ENCODE measurements at regions not wholly inside any gene's neighbourhood (a gene's known extent, or its start where the extent isn't known, plus 50 kb on each side); places are given as distances from the start of the nearest gene placed in this dataset.

DNA sequence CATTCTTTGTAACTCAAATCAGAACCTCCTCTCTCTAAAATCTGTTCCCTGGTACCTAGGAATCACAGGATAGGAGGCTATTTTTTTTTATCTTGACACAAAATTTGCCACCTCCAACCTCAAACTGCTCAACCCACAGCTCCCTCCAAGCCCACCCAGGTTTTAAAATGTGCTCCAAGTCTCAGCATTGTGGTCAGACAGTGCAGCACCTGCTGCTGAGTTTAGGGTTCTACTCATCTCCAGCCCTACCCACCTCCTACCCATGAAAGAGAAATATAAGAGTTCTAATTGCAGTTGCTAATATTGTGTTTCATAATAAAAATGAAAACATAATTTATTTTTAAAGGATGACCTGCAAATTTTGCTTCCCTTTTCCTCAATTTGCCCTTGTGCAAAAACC lies 496.5 kb downstream of the MAFB start:
- no peaks in the 10 kb centered on the region for H3K27me3 ChIP-seq (ENCODE audit: control insufficient read depth, insufficient read depth, low read length)
- no peak overlapping the region for H3K9ac ChIP-seq (ENCODE audit: low read length)
- H3K27ac ChIP-seq (ENCODE audit: low read depth, low read length) = no peak overlapping the region

GRCh38 chr20:40192081-40192480 lies 497.0 kb downstream of the MAFB start:
- H3K36me3 ChIP-seq (ENCODE audit: control insufficient read depth, insufficient read depth, low read length) = no peaks in the 10 kb centered on the region
- H3K27ac ChIP-seq (ENCODE audit: low read depth, low read length) = no peak overlapping the region

More for the DNA sequence above, 496.5 kb downstream of the MAFB start:
- H3K4me1 ChIP-seq (ENCODE audit: control insufficient read depth, insufficient read depth, low read length) = no peaks in the 10 kb centered on the region
- H3K4me3 ChIP-seq (ENCODE audit: low read length) = no peak overlapping the region
- no peaks in the 10 kb centered on the region for H3K36me3 ChIP-seq (ENCODE audit: control insufficient read depth, insufficient read depth, low read length)

GRCh38 chr20:40191573-40191972 lies 497.5 kb downstream of the MAFB start:
- no peaks in the 10 kb centered on the region for H3K27me3 ChIP-seq (ENCODE audit: control insufficient read depth, insufficient read depth, low read length)
- H3K9ac ChIP-seq (ENCODE audit: low read length) = no peak overlapping the region
- no peak overlapping the region for H3K4me3 ChIP-seq (ENCODE audit: low read length)
- H3K36me3 ChIP-seq (ENCODE audit: control insufficient read depth, insufficient read depth, low read length) = no peaks in the 10 kb centered on the region
- no peak overlapping the region for H3K27ac ChIP-seq (ENCODE audit: low read depth, low read length)
- no peaks in the 10 kb centered on the region for H3K4me1 ChIP-seq (ENCODE audit: control insufficient read depth, insufficient read depth, low read length)

More at GRCh38 chr20:40192081-40192480, 497.0 kb downstream of the MAFB start:
- Histone ChIP-seq H3K27me3 (ENCODE audit: control insufficient read depth, insufficient read depth, low read length) (no peaks in the 10 kb centered on the region), H3K9ac (ENCODE audit: low read length) (no peak overlapping the region), H3K4me3 (ENCODE audit: low read length) (no peak overlapping the region), H3K4me1 (ENCODE audit: control insufficient read depth, insufficient read depth, low read length) (no peaks in the 10 kb centered on the region)

- Histone ChIP-seq H3K27me3 (ENCODE audit: control insufficient read depth, insufficient read depth, low read length) (no peaks in the 10 kb centered on the region), H3K4me1 (ENCODE audit: control insufficient read depth, insufficient read depth, low read length) (no peaks in the 10 kb centered on the region), H3K27ac (ENCODE audit: low read depth, low read length) (no peak overlapping the region), H3K4me3 (ENCODE audit: low read length) (no peak overlapping the region), H3K36me3 (ENCODE audit: control insufficient read depth, insufficient read depth, low read length) (no peaks in the 10 kb centered on the region), H3K9ac (ENCODE audit: low read length) (no peak overlapping the region)
These were observed 499.4 kb downstream of the MAFB start for GRCh38 chr20:40189621-40190020.

GRCh38 chr20:40188319-40188718 lies 500.7 kb downstream of the MAFB start:
- H3K9ac ChIP-seq (ENCODE audit: low read length) = no peak overlapping the region
- no peaks in the 10 kb centered on the region for H3K27me3 ChIP-seq (ENCODE audit: control insufficient read depth, insufficient read depth, low read length)
- H3K27ac ChIP-seq (ENCODE audit: low read depth, low read length) = no peak overlapping the region
- no peaks in the 10 kb centered on the region for H3K36me3 ChIP-seq (ENCODE audit: control insufficient read depth, insufficient read depth, low read length)
- no peak overlapping the region for H3K4me3 ChIP-seq (ENCODE audit: low read length)
- no peaks in the 10 kb centered on the region for H3K4me1 ChIP-seq (ENCODE audit: control insufficient read depth, insufficient read depth, low read length)

DNA sequence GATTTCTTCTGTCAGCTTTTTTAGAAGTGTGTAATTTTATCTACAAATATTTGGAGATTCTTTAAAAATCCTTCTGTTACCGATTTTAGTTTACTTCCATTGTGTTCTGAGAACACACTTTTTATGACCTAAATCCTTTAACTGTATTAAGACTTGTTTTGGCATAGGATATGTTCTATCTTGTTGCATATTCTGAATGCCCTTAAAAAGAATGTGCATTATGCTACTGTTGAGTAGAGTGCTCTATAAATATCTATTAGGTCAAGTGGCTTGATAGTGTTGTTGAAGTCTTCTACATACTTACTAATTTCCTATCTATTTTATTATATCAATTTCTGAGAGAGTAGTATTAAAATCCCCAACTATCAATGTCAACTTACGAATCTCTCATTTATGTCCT lies 502.2 kb downstream of the MAFB start:
- Histone ChIP-seq H3K4me1 (ENCODE audit: control insufficient read depth, insufficient read depth, low read length) (no peaks in the 10 kb centered on the region), H3K27me3 (ENCODE audit: control insufficient read depth, insufficient read depth, low read length) (no peaks in the 10 kb centered on the region), H3K27ac (ENCODE audit: low read depth, low read length) (no peak overlapping the region), H3K36me3 (ENCODE audit: control insufficient read depth, insufficient read depth, low read length) (no peaks in the 10 kb centered on the region), H3K9ac (ENCODE audit: low read length) (no peak overlapping the region), H3K4me3 (ENCODE audit: low read length) (no peak overlapping the region)

DNA sequence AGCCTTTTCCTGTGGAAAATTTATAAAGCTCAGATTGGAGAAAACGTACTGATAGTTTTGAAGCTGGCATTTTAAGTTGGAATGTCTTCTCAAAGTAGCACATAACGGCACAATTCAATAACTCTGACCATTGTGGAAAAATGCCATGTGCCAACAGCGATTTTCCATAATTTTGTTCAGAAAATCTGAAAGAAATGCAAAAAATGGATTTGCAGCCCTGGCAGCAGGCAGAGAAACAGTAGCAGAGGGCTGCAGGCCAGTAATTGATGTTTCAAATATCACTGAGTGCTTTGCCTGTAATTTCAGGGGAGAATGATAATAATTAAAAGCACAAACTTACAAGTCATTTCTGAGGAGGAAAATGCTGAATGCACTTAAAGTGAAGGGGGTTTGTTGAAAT lies 507.4 kb downstream of the MAFB start:
- no peak overlapping the region for H3K27ac ChIP-seq (ENCODE audit: low read depth, low read length)
- no peaks in the 10 kb centered on the region for H3K27me3 ChIP-seq (ENCODE audit: control insufficient read depth, insufficient read depth, low read length)
- no peaks in the 10 kb centered on the region for H3K4me1 ChIP-seq (ENCODE audit: control insufficient read depth, insufficient read depth, low read length)
- no peak overlapping the region for H3K4me3 ChIP-seq (ENCODE audit: low read length)
- H3K9ac ChIP-seq (ENCODE audit: low read length) = no peak overlapping the region
- no peaks in the 10 kb centered on the region for H3K36me3 ChIP-seq (ENCODE audit: control insufficient read depth, insufficient read depth, low read length)

- no peak overlapping the region for H3K9ac ChIP-seq (ENCODE audit: low read length)
- H3K36me3 ChIP-seq (ENCODE audit: control insufficient read depth, insufficient read depth, low read length) = no peaks in the 10 kb centered on the region
- H3K4me1 ChIP-seq (ENCODE audit: control insufficient read depth, insufficient read depth, low read length) = no peaks in the 10 kb centered on the region
- H3K27ac ChIP-seq (ENCODE audit: low read depth, low read length) = no peak overlapping the region
- no peaks in the 10 kb centered on the region for H3K27me3 ChIP-seq (ENCODE audit: control insufficient read depth, insufficient read depth, low read length)
- H3K4me3 ChIP-seq (ENCODE audit: low read length) = no peak overlapping the region
These were observed 512.8 kb downstream of the MAFB start for GRCh38 chr20:40176098-40176841.

- Histone ChIP-seq H3K9ac (ENCODE audit: low read length) (no peak overlapping the region), H3K27me3 (ENCODE audit: control insufficient read depth, insufficient read depth, low read length) (no peaks in the 10 kb centered on the region), H3K4me1 (ENCODE audit: control insufficient read depth, insufficient read depth, low read length) (no peaks in the 10 kb centered on the region), H3K27ac (ENCODE audit: low read depth, low read length) (no peak overlapping the region), H3K4me3 (ENCODE audit: low read length) (no peak overlapping the region), H3K36me3 (ENCODE audit: control insufficient read depth, insufficient read depth, low read length) (no peaks in the 10 kb centered on the region)
These were observed 513.7 kb downstream of the MAFB start for GRCh38 chr20:40175296-40175695.

GRCh38 chr20:40173872-40174271 lies 515.2 kb downstream of the MAFB start:
- H3K4me3 ChIP-seq (ENCODE audit: low read length) = no peak overlapping the region
- H3K4me1 ChIP-seq (ENCODE audit: control insufficient read depth, insufficient read depth, low read length) = no peaks in the 10 kb centered on the region
- no peak overlapping the region for H3K27ac ChIP-seq (ENCODE audit: low read depth, low read length)
- H3K9ac ChIP-seq (ENCODE audit: low read length) = no peak overlapping the region
- H3K27me3 ChIP-seq (ENCODE audit: control insufficient read depth, insufficient read depth, low read length) = no peaks in the 10 kb centered on the region
- H3K36me3 ChIP-seq (ENCODE audit: control insufficient read depth, insufficient read depth, low read length) = no peaks in the 10 kb centered on the region

- Histone ChIP-seq H3K4me3 (ENCODE audit: low read length) (no peak overlapping the region), H3K36me3 (ENCODE audit: control insufficient read depth, insufficient read depth, low read length) (no peaks in the 10 kb centered on the region), H3K27me3 (ENCODE audit: control insufficient read depth, insufficient read depth, low read length) (no peaks in the 10 kb centered on the region), H3K4me1 (ENCODE audit: control insufficient read depth, insufficient read depth, low read length) (no peaks in the 10 kb centered on the region), H3K27ac (ENCODE audit: low read depth, low read length) (no peak overlapping the region), H3K9ac (ENCODE audit: low read length) (no peak overlapping the region)
These were observed 519.9 kb downstream of the MAFB start for GRCh38 chr20:40168981-40169620.

DNA sequence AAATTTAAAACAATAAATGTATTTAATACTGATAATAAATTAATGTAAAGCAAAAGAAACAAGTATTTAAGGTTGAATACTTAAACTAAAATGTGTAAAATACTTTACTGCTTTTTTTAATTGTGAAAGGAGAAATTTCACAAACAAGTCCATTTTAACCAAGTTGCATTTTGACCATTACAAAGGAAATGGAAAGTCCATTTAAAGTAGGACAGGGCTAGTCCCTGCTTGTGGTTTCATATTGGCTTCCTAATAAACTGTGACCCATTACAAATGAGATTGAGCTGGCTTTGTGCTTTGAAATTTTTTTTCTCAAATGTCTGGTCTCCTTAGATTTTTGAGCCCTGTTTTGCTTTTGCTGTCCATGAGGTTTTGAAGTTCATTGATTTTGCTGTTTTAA lies 527.6 kb downstream of the MAFB start:
- no peak overlapping the region for H3K9ac ChIP-seq (ENCODE audit: low read length)
- no peaks in the 10 kb centered on the region for H3K27me3 ChIP-seq (ENCODE audit: control insufficient read depth, insufficient read depth, low read length)
- H3K4me1 ChIP-seq (ENCODE audit: control insufficient read depth, insufficient read depth, low read length) = no peaks in the 10 kb centered on the region
- no peak overlapping the region for H3K4me3 ChIP-seq (ENCODE audit: low read length)
- no peak overlapping the region for H3K27ac ChIP-seq (ENCODE audit: low read depth, low read length)
- H3K36me3 ChIP-seq (ENCODE audit: control insufficient read depth, insufficient read depth, low read length) = no peaks in the 10 kb centered on the region

- H3K27ac ChIP-seq (ENCODE audit: low read depth, low read length) = no peak overlapping the region
- no peaks in the 10 kb centered on the region for H3K4me1 ChIP-seq (ENCODE audit: control insufficient read depth, insufficient read depth, low read length)
- no peak overlapping the region for H3K9ac ChIP-seq (ENCODE audit: low read length)
- H3K36me3 ChIP-seq (ENCODE audit: control insufficient read depth, insufficient read depth, low read length) = no peaks in the 10 kb centered on the region
- H3K4me3 ChIP-seq (ENCODE audit: low read length) = no peak overlapping the region
- H3K27me3 ChIP-seq (ENCODE audit: control insufficient read depth, insufficient read depth, low read length) = no peaks in the 10 kb centered on the region
These were observed 528.9 kb downstream of the MAFB start for GRCh38 chr20:40160097-40160550.

Data from rectal smooth muscle tissue (tissue), 1 donor.